ENCODE measurements at regions not wholly inside any gene's neighbourhood (a gene's known extent, or its start where the extent isn't known, plus 50 kb on each side); places are given as distances from the start of the nearest gene placed in this dataset.

- TF ChIP-seq ZNF274 (IDR thresholded peaks at IDR 0.05; ENCODE audit: low read depth, low read length) = no peak
- TF ChIP-seq SUZ12 (IDR thresholded peaks at IDR 0.05; ENCODE audit: extremely low read depth, insufficient read depth, insufficient read length) = no peak
- no peak for TF ChIP-seq YY1 (IDR thresholded peaks at IDR 0.05; ENCODE audit: insufficient read depth, insufficient read length)
These were observed 90.7 kb upstream of the DUSP10 start for GRCh38 chr1:221832617-221833016.

Data from NT2/D1 (cell line).